ENCODE measurements at regions not wholly inside any gene's neighbourhood (a gene's known extent, or its start where the extent isn't known, plus 50 kb on each side); places are given as distances from the start of the nearest gene placed in this dataset.

- no peak for TF ChIP-seq CTCF (conservative IDR thresholded peaks at IDR 0.05; ENCODE audit: low read length)
- DNase-seq (ENCODE audit: low read depth), result no peak
- H3K4me3 ChIP-seq (ENCODE audit: low read length), result no peak overlapping the region
These were observed 597.2 kb downstream of the LRRC70 start for GRCh38 chr5:63175850-63176249.

- TF ChIP-seq CTCF (conservative IDR thresholded peaks at IDR 0.05; ENCODE audit: low read length), result no peak
- no peak overlapping the region for H3K4me3 ChIP-seq (ENCODE audit: low read length)
- DNase-seq (ENCODE audit: low read depth), result no peak
These were observed 591.9 kb downstream of the LRRC70 start for GRCh38 chr5:63170486-63170885.

GRCh38 chr5:63164838-63165535, 586.4 kb downstream of the LRRC70 start:
- no peak for TF ChIP-seq CTCF (conservative IDR thresholded peaks at IDR 0.05; ENCODE audit: low read length)
- H3K4me3 ChIP-seq (ENCODE audit: low read length), result no peak overlapping the region
- no peak for DNase-seq (ENCODE audit: low read depth)

- no peak for DNase-seq (ENCODE audit: low read depth)
- H3K4me3 ChIP-seq (ENCODE audit: low read length), result no peak overlapping the region
- TF ChIP-seq CTCF (conservative IDR thresholded peaks at IDR 0.05; ENCODE audit: low read length), result no peak
These were observed 585.7 kb downstream of the LRRC70 start for GRCh38 chr5:63164339-63164738.

- no peak for TF ChIP-seq CTCF (conservative IDR thresholded peaks at IDR 0.05; ENCODE audit: low read length)
- DNase-seq (ENCODE audit: low read depth), result no peak
- H3K4me3 ChIP-seq (ENCODE audit: low read length), result no peak overlapping the region
These were observed 576.7 kb downstream of the LRRC70 start for GRCh38 chr5:63155310-63155631.

- TF ChIP-seq CTCF (conservative IDR thresholded peaks at IDR 0.05; ENCODE audit: low read length), result no peak
- no peak for DNase-seq (ENCODE audit: low read depth)
- no peak overlapping the region for H3K4me3 ChIP-seq (ENCODE audit: low read length)
These were observed 576.1 kb downstream of the LRRC70 start for GRCh38 chr5:63154476-63155309.

GRCh38 chr5:63152871-63153270, 574.3 kb downstream of the LRRC70 start:
- H3K4me3 ChIP-seq (ENCODE audit: low read length), result no peak overlapping the region
- TF ChIP-seq CTCF (conservative IDR thresholded peaks at IDR 0.05; ENCODE audit: low read length), result no peak
- DNase-seq (ENCODE audit: low read depth), result no peak

All from AG10803 (cell line).